Fibroblast of lung (primary cell): ENCODE measurements at regions not wholly inside any gene's neighbourhood (a gene's known extent, or its start where the extent isn't known, plus 50 kb on each side); places are given as distances from the start of the nearest gene placed in this dataset.

ENCODE experiments used
- DNase-seq, 2 donors: peaks; one replicate each; pipeline versions ENCODE4 v3.0.0 to v3.0.0-alpha.2; 2010; ENCODE audit warnings: low read depth in 2 of 2
- H2AFZ ChIP-seq: 2 replicates; pipeline ENCODE4 v1.5.1; 2012; ENCODE audit warnings: low read length, control low read depth, inconsistent platforms
- H3K27ac ChIP-seq: 2 replicates; pipeline ENCODE4 v1.5.1; 2011; ENCODE audit warnings: low read length, control low read depth; ENCODE audit not compliant: insufficient read depth
- H3K27me3 ChIP-seq: 2 replicates; pipeline ENCODE4 v1.5.1; 2011; ENCODE audit warnings: mild to moderate bottlenecking, low read length; ENCODE audit not compliant: control insufficient read depth, insufficient read depth
- H3K36me3 ChIP-seq: 2 replicates; pipeline ENCODE4 v1.5.1; 2011; ENCODE audit warnings: low read length; ENCODE audit not compliant: control insufficient read depth, insufficient read depth
- H3K4me1 ChIP-seq: 2 replicates; pipeline ENCODE4 v1.5.1; 2011; ENCODE audit warnings: low read length; ENCODE audit not compliant: control insufficient read depth, insufficient read depth; ENCODE audit errors: extremely low read depth
- H3K4me2 ChIP-seq: 2 replicates; pipeline ENCODE4 v1.5.1; 2011; ENCODE audit warnings: low read length, control low read depth; ENCODE audit not compliant: insufficient read depth; ENCODE audit errors: extremely low read depth
- H3K4me3 ChIP-seq, 4 experiments: fragments of 200-600 bp in 1 of 4; sonication (generic) in 1 of 4; replicated peaks in 1 of 4; 2 replicates each; pipeline ENCODE4 v1.5.1; 2011 to 2016; ENCODE audit warnings: low read length in 4 of 4, low read depth in 3 of 4, mild to moderate bottlenecking in 3 of 4, control low read depth in 2 of 4, inconsistent platforms in 1 of 4, mixed read lengths in 1 of 4; ENCODE audit not compliant: insufficient read depth in 1 of 4; ENCODE audit errors: control extremely low read depth in 1 of 4
- H3K79me2 ChIP-seq: 2 replicates; pipeline ENCODE4 v1.5.1; 2012; ENCODE audit warnings: mild to moderate bottlenecking, low read length, inconsistent platforms; ENCODE audit not compliant: control insufficient read depth, insufficient read depth
- H3K9ac ChIP-seq: 2 replicates; pipeline ENCODE4 v1.5.1; 2011; ENCODE audit warnings: mild to moderate bottlenecking, low read length, control low read depth; ENCODE audit not compliant: insufficient read depth
- H3K9me3 ChIP-seq: 2 replicates; pipeline ENCODE4 v1.5.1; 2012; ENCODE audit warnings: low read depth, low read length; ENCODE audit not compliant: control insufficient read depth, insufficient read depth
- H4K20me1 ChIP-seq: 2 replicates; pipeline ENCODE4 v1.5.1; 2011; ENCODE audit warnings: low read length; ENCODE audit not compliant: control insufficient read depth, insufficient read depth; ENCODE audit errors: extremely low read depth
- EZH2 ChIP-seq: IDR thresholded peaks from 2 replicates; pipeline ENCODE4 v1.5.1; 2012; ENCODE audit warnings: low read length, control low read depth, mild to moderate bottlenecking; ENCODE audit errors: missing control alignments
- TF ChIP-seq, protein P1 (sequence below), 2 donors: IDR thresholded peaks in 1 of 2; conservative IDR thresholded peaks in 1 of 2; 1 replicate in 1 of 2; 2 replicates in 1 of 2; pipeline ENCODE4 v1.5.1; 2011 to 2012; ENCODE audit warnings: low read length in 2 of 2, control low read depth in 1 of 2, inconsistent platforms in 1 of 2, low read depth in 1 of 2, mild to moderate bottlenecking in 1 of 2

DNA sequence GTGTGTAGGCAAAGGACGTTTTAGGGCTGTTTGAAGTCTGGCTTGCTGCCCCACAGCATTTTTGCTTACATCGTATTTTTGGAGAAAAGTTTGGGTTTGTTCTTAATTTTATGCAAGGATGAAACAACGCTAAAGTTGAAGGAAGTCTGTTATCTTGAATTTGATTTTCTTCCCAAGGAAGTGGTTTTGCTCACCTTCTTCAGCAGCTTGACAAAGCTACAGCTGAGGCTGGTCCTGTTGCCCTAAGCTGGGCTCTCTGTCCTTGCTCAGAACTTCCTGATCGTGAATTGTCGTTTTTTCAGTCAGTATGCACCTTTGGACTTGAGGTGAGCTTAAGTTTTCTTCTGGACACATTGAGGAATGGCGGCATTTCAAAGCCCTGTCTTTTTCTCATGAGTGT is 62.1 kb upstream of the GSX1 start:
- Histone ChIP-seq H3K9ac (no peak overlapping the region), H3K4me1 (no peaks in the 10 kb centered on the region), H3K9me3 (no peaks in the 10 kb centered on the region), H2AFZ (no peak overlapping the region), H3K27me3 (no peaks in the 10 kb centered on the region), H3K4me3 (no peak overlapping the region), H3K4me2 (no peak overlapping the region), H3K79me2 (no peaks in the 10 kb centered on the region), H3K27ac (no peak overlapping the region), H3K36me3 (no peaks in the 10 kb centered on the region), H4K20me1 (no peaks in the 10 kb centered on the region)
- no peak for DNase-seq
- TF ChIP-seq, protein P1, sequence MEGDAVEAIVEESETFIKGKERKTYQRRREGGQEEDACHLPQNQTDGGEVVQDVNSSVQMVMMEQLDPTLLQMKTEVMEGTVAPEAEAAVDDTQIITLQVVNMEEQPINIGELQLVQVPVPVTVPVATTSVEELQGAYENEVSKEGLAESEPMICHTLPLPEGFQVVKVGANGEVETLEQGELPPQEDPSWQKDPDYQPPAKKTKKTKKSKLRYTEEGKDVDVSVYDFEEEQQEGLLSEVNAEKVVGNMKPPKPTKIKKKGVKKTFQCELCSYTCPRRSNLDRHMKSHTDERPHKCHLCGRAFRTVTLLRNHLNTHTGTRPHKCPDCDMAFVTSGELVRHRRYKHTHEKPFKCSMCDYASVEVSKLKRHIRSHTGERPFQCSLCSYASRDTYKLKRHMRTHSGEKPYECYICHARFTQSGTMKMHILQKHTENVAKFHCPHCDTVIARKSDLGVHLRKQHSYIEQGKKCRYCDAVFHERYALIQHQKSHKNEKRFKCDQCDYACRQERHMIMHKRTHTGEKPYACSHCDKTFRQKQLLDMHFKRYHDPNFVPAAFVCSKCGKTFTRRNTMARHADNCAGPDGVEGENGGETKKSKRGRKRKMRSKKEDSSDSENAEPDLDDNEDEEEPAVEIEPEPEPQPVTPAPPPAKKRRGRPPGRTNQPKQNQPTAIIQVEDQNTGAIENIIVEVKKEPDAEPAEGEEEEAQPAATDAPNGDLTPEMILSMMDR (conservative IDR thresholded peaks at IDR 0.05 in 1 of 2, IDR thresholded peaks at IDR 0.05 in 1 of 2; ENCODE audit: low read depth in 1 of 2, low read length in 2 of 2) = no peak
- TF ChIP-seq EZH2 = no peak
